HuH-7.5 (cell line): ENCODE measurements at regions not wholly inside any gene's neighbourhood (a gene's known extent, or its start where the extent isn't known, plus 50 kb on each side); places are given as distances from the start of the nearest gene placed in this dataset.

Experiments used
- DNase-seq: peaks from one replicate; pipeline ENCODE4 v3.0.0; 2011; ENCODE audit warnings: low spot score

DNA sequence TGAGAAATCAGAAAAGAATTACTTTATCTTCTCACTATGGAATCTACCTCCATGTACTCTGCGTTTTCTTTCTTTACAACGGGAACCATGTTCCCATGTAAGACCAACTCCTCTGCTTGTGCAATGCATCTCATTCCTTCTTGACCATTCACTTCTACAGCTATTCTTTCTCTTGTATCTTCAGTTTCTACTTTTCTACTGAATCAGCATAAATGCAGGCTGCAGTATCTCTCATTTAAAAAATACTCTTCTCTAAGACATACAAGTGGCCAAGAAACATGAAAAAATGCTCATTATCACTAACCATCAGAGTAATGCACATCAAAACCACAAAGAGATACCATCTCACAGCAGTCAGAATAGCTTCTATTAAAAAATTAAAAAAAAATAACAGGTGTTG is 74.1 kb upstream of the NANOGP8 start:
- no peak for DNase-seq

DNA sequence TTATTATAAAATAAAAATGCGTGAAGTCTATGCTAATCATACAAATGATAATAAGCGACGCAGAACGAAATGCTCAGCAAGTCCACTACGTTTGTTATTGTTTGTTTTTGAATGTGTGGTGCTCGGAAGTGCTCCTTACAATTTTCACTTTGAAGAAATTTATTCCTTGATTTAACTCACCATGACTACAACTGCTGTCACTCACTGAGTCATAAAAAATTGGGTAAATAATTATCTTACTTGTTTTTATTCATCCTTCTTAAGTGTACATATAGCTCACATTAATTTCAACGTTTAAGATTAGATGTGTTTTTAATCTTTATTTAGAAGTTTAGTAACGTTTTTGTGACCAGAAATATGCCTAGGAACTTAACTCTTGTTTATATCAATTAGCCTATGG is 66.7 kb upstream of the NANOGP8 start:
- DNase-seq, result no peak

DNA sequence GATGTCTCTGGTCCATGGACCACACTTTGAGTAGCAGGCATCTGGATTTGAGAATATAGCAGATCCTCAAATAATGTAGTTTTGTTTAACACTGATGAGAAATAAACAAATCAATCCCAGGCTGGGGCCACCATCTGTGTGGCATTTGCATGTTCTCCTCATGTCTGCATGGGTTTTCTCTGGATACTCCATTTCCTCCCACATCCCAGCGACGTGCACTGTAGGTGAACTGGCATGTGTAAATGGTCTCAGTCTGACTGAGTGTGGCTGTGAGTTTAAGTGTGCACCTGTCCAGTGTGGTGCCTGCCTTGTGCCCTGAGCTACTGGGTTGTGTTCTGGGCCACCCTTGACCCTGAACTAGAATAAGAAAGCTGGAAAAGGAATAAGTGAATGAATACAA is 66.3 kb upstream of the NANOGP8 start:
- no peak for DNase-seq

DNA sequence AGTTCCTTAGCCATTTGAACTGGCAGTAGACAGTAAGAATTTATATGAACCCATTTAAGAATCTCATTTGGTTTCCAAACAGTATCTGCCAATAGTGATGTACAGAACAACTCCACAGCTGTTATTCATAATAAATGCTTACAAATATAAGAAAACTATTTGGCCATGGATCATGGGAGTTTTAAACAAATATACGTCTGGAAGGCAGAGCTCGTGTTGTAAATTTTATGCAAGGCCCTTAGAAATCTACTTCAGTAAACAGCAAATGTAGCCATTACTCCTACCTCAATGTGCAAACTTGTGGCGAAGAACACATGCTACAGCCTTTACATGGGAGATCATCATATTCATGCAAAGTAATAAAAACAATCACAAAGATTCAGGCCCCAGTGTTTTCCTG is 65.3 kb upstream of the NANOGP8 start:
- DNase-seq, result no peak

DNA sequence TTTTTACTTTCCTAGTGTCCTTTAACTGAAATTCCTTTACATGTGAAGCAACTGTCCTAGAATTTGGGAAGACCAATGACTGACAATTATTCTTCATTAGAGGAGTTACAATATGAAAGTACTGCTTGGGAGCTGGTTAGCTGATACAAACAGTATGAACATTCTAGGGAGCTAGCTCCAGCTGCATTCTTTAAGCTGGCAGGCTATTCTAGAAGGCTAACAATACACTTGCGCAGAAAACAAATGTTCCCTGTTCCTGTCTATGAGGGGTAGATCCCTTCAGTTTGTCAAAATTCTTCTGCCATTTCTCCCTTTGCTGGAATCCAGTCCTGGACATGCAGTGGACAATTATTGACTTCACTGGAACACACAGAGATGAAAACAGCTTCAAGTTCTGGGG is 60.2 kb upstream of the NANOGP8 start:
- no peak for DNase-seq

DNA sequence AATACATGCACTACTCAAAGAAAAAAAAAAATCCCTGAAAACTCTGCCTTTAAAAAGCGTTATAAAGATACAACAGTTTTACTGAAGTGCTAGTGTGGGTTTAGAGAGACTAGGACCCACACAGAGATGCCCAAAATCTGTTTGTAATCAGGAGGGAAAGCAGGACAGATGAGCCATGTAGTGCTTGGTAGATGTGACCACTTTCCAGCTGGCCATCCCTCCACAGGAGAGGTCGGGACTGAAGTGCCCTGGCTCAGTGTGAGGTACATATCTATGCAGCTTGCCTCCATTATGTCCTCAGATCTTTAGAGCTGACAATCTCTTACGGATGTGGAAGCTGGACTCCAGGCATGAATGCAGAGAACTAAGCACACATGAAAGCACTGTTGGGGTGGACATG is 57.5 kb upstream of the NANOGP8 start:
- DNase-seq, result no peak

DNA sequence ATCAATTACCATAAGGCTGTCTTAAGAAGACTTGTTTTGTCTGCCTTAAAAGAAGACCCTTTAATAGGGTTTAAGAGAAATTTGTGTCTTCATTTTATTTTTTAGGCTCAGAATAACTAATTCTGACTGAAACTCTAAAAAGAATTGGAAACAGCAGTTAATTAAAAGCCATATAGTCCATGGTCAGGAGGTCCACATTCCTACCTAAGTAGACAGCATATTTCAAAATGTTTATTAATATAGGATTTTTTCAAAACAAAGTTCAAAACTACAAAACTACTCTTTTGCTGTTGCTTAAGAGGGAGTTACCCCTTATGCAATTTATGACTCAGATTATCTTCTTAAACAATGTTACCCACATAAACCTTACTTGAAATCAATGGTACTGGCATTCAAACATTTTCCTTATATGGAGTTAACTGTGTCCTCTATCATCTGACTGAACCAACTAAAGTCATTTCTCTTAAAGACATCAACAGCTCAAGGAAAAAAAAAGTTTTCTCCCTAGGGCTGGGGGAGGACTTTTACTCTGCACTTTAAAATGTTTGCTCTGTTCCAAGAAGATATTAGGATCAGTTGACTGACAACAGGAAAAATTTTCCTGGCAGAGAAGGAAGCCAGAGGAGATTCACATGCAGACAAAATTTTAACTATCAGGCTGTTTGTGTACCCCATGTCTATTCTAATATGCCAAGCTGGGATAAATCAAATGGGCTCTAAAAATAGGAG is 56.8 kb upstream of the NANOGP8 start:
- DNase-seq, result no peak

DNA sequence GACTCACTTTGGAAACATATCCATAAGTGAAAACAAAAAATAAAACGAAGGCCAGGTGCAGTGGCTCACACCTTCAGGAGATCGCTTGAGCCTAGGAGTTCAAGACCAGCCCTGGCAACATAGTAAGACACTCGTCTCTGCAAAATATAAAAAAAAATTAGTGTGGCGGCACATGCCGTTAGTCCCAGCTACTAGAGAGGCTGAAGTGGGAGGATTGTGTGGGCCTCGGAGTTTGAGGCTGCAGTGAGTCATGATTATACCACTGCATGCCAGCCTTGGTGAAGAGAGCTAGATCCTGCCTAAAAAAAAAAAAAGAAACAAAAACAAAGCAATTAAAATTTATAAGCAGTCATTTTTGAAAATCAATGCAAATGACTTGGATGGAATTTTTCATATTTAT is 54.7 kb upstream of the NANOGP8 start:
- DNase-seq, result no peak

DNA sequence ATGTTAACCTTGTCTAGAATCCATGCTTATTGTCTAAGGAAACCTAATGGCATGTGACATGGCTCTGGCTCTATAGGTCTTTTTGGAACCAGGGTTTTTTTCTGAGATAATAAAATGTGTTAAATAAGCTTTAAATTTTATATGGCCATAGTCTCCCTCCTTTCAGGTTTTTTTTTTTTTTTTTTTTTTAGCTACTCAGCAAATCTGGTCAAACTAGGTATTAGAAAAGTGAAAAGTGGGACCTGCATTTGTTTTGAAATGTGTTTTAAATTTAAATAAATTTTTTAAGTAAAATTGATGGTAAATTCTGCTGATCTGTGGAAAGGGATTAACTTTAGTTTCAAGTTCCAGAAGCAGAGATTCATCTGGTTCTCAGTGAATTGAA is 52.1 kb upstream of the NANOGP8 start:
- DNase-seq, result no peak

DNA sequence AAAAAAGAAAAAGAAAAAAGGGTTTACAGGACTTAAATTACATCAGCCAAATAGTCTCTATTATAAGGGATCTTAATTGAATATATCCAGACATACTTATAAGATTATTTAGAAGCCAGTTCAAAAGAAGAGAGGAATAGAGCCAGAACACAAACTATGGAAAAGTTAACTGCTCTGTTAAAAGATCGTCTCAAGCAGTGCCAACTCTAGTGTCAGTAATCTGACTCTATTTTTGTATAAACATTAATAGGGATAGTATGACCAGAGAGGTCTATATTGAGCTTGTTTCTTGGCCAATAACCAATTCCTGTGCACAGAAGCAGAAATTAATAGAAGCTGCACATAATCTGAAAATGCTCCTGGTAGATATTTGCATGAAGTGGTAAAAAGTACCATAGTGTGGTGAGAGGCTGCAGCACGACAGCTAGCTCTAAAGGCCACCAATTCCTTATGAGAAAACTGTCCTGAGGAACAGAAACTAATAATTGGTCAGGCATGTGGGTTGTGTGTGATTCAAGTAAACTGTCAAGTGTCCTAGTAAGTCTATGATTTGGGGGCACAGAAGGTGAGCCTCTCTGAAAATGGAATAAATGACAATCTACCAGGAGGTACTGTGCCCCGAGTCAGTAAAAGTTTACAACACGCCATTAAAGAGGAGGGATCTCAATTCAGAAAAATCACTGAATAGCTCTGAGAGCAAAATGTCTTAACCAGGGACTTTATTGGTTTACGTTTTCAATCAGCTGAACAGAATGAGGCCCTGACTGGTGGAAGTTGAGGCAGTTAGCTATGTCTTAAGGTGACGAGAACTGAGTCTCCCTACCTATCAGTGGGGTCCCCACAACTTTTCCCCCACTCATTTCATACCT is 51.5 kb upstream of the NANOGP8 start:
- no peak for DNase-seq
